K562 (cell line): ENCODE measurements at regions not wholly inside any gene's neighbourhood (a gene's known extent, or its start where the extent isn't known, plus 50 kb on each side); places are given as distances from the start of the nearest gene placed in this dataset.
A peak's percentile ranks its signal among the peaks of the same experiment; 100 is the strongest.

Experiments used
- TF ChIP-seq, protein P1 (sequence below): fragments of 450-650 bp; IDR thresholded peaks from 2 replicates; pipeline ENCODE4 v1.6.1; 2016; ENCODE audit warnings: mild to moderate bottlenecking, moderate library complexity

DNA sequence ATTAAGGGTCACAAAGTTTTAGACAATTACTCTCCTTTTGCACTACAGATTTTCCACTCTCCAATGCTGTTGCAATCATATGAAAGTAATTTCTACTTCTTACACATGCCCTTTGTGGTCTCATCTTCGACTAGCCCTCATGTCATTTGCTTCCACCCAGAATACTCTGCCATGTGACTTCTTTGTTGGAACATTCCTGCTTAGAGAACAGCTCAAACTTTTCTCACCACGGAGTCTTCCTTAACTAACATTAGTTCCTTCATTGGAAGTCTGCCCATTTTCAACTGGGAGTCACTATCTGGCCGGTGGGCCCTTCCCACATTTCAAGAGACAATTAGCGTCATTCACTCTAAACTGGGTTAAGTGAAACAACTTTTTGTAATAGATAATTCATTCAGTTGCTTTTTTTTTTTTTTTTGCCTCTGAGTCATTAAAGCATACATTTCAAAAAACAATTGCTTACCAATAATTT lies 142.6 kb upstream of the PALMD start (continued):
- TF ChIP-seq, protein P1, sequence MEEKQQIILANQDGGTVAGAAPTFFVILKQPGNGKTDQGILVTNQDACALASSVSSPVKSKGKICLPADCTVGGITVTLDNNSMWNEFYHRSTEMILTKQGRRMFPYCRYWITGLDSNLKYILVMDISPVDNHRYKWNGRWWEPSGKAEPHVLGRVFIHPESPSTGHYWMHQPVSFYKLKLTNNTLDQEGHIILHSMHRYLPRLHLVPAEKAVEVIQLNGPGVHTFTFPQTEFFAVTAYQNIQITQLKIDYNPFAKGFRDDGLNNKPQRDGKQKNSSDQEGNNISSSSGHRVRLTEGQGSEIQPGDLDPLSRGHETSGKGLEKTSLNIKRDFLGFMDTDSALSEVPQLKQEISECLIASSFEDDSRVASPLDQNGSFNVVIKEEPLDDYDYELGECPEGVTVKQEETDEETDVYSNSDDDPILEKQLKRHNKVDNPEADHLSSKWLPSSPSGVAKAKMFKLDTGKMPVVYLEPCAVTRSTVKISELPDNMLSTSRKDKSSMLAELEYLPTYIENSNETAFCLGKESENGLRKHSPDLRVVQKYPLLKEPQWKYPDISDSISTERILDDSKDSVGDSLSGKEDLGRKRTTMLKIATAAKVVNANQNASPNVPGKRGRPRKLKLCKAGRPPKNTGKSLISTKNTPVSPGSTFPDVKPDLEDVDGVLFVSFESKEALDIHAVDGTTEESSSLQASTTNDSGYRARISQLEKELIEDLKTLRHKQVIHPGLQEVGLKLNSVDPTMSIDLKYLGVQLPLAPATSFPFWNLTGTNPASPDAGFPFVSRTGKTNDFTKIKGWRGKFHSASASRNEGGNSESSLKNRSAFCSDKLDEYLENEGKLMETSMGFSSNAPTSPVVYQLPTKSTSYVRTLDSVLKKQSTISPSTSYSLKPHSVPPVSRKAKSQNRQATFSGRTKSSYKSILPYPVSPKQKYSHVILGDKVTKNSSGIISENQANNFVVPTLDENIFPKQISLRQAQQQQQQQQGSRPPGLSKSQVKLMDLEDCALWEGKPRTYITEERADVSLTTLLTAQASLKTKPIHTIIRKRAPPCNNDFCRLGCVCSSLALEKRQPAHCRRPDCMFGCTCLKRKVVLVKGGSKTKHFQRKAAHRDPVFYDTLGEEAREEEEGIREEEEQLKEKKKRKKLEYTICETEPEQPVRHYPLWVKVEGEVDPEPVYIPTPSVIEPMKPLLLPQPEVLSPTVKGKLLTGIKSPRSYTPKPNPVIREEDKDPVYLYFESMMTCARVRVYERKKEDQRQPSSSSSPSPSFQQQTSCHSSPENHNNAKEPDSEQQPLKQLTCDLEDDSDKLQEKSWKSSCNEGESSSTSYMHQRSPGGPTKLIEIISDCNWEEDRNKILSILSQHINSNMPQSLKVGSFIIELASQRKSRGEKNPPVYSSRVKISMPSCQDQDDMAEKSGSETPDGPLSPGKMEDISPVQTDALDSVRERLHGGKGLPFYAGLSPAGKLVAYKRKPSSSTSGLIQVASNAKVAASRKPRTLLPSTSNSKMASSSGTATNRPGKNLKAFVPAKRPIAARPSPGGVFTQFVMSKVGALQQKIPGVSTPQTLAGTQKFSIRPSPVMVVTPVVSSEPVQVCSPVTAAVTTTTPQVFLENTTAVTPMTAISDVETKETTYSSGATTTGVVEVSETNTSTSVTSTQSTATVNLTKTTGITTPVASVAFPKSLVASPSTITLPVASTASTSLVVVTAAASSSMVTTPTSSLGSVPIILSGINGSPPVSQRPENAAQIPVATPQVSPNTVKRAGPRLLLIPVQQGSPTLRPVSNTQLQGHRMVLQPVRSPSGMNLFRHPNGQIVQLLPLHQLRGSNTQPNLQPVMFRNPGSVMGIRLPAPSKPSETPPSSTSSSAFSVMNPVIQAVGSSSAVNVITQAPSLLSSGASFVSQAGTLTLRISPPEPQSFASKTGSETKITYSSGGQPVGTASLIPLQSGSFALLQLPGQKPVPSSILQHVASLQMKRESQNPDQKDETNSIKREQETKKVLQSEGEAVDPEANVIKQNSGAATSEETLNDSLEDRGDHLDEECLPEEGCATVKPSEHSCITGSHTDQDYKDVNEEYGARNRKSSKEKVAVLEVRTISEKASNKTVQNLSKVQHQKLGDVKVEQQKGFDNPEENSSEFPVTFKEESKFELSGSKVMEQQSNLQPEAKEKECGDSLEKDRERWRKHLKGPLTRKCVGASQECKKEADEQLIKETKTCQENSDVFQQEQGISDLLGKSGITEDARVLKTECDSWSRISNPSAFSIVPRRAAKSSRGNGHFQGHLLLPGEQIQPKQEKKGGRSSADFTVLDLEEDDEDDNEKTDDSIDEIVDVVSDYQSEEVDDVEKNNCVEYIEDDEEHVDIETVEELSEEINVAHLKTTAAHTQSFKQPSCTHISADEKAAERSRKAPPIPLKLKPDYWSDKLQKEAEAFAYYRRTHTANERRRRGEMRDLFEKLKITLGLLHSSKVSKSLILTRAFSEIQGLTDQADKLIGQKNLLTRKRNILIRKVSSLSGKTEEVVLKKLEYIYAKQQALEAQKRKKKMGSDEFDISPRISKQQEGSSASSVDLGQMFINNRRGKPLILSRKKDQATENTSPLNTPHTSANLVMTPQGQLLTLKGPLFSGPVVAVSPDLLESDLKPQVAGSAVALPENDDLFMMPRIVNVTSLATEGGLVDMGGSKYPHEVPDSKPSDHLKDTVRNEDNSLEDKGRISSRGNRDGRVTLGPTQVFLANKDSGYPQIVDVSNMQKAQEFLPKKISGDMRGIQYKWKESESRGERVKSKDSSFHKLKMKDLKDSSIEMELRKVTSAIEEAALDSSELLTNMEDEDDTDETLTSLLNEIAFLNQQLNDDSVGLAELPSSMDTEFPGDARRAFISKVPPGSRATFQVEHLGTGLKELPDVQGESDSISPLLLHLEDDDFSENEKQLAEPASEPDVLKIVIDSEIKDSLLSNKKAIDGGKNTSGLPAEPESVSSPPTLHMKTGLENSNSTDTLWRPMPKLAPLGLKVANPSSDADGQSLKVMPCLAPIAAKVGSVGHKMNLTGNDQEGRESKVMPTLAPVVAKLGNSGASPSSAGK, result peak; percentile 88
